Upper lobe of left lung (tissue), 6 donors: ENCODE measurements at regions not wholly inside any gene's neighbourhood (a gene's known extent, or its start where the extent isn't known, plus 50 kb on each side); places are given as distances from the start of the nearest gene placed in this dataset.

Experiments used
- ATAC-seq, 2 donors: fragments of 200-7000 bp; cut with Tn5 transposase; one replicate each; pipeline ENCODE4 v1.9.1; 2022; ENCODE audit warnings: mild to moderate bottlenecking in 2 of 2, moderate library complexity in 2 of 2; ENCODE audit not compliant: low FRiP score in 2 of 2
- DNase-seq, 2 donors: peaks; one replicate each; pipeline ENCODE4 v3.0.0-alpha.2; 2019 to 2020
- H3K27ac ChIP-seq, 4 donors: fragments of 200-600 bp; sonication (generic); one replicate each; pipeline ENCODE4 v1.5.1; 2016 to 2019
- H3K27me3 ChIP-seq, 4 donors: fragments of 200-600 bp; sonication (generic); one replicate each; pipeline ENCODE4 v1.5.1; 2017 to 2019
- H3K36me3 ChIP-seq, 4 donors: fragments of 200-600 bp; sonication (generic); one replicate each; pipeline ENCODE4 v1.5.1; 2016 to 2019
- H3K4me1 ChIP-seq, 4 donors: fragments of 200-600 bp; sonication (generic); one replicate each; pipeline ENCODE4 v1.5.1; 2018 to 2019
- H3K4me3 ChIP-seq, 4 donors: fragments of 200-600 bp; sonication (generic); one replicate each; pipeline ENCODE4 v1.5.1; 2017 to 2019; ENCODE audit warnings: mild to moderate bottlenecking in 2 of 4, moderate library complexity in 1 of 4
- H3K9me3 ChIP-seq, 4 donors: fragments of 200-600 bp; sonication (generic); one replicate each; pipeline ENCODE4 v1.5.1; 2018 to 2019
- CTCF ChIP-seq, 6 experiments: fragments of 450-650 bp in 4 of 6; fragments of 200-600 bp in 2 of 6; sonication (generic) in 2 of 6; IDR thresholded peaks; one replicate each; pipeline ENCODE4 v1.5.1; 2016 to 2019; ENCODE audit warnings: antibody characterized with exemption in 6 of 6
- EP300 ChIP-seq, 4 donors: sonication (generic); formaldehyde crosslinking; IDR thresholded peaks; one replicate each; pipeline ENCODE4 v1.5.1; 2017; ENCODE audit warnings: antibody characterized with exemption in 4 of 4, control low read depth in 2 of 4
- POLR2A ChIP-seq, 4 donors: fragments of 450-650 bp; IDR thresholded peaks; one replicate each; pipeline ENCODE4 v1.5.1; 2016 to 2017; ENCODE audit warnings: antibody characterized with exemption in 4 of 4, mild to moderate bottlenecking in 2 of 4
- POLR2AphosphoS5 ChIP-seq, 2 donors: sonication (generic); formaldehyde crosslinking; IDR thresholded peaks; one replicate each; pipeline ENCODE4 v1.5.1; 2017; ENCODE audit warnings: antibody characterized with exemption in 2 of 2
- whole genome bisulfite sequencing, 2 donors: methylation state at CpG; one replicate each; pipeline ENCODE4 v1.1.5; 2017 to 2018; 5-methylcytosine and 5-hydroxymethylcytosine counted together
- donor health status: DM: no; HTN: no; CAD: no; lungs with moderate emphysema.
- donor health status: DM: no; HTN: yes; CAD: no; lungs with severe emphysema.

GRCh38 chr6:115001731-115002350 lies 659.0 kb upstream of the HS3ST5 start:
- ATAC-seq (no peak), DNase-seq (no peak)
- no peak overlapping the region for H3K27ac ChIP-seq
- H3K4me1 ChIP-seq: no peaks in the 10 kb centered on the region
- WGBS, 2 donors: 88 to 92% methylated on average over 8 of the region's 8 CpGs
- no peak for TF ChIP-seq POLR2AphosphoS5 (IDR thresholded peaks at IDR 0.05)
- no peak for TF ChIP-seq POLR2A (IDR thresholded peaks at IDR 0.05)
- no peak for TF ChIP-seq CTCF (IDR thresholded peaks at IDR 0.05)
- TF ChIP-seq EP300 (IDR thresholded peaks at IDR 0.05): no peak
- no peaks in the 10 kb centered on the region for H3K9me3 ChIP-seq
- no peak overlapping the region for H3K4me3 ChIP-seq
- H3K27me3 ChIP-seq: no peaks in the 10 kb centered on the region
- no peaks in the 10 kb centered on the region for H3K36me3 ChIP-seq

GRCh38 chr6:115000736-115001135 lies 657.9 kb upstream of the HS3ST5 start:
- no peak overlapping the region for H3K27ac ChIP-seq
- H3K27me3 ChIP-seq: no peaks in the 10 kb centered on the region
- no peak for DNase-seq
- no peak for ATAC-seq
- no peaks in the 10 kb centered on the region for H3K9me3 ChIP-seq
- H3K4me3 ChIP-seq: no peak overlapping the region
- no peak for TF ChIP-seq POLR2A (IDR thresholded peaks at IDR 0.05)
- no peak for TF ChIP-seq POLR2AphosphoS5 (IDR thresholded peaks at IDR 0.05)
- no peak for TF ChIP-seq CTCF (IDR thresholded peaks at IDR 0.05)
- no peak for TF ChIP-seq EP300 (IDR thresholded peaks at IDR 0.05)
- 79 to 87% methylated on average over 4 of the region's 4 CpGs for WGBS, 2 donors
- no peaks in the 10 kb centered on the region for H3K36me3 ChIP-seq
- no peaks in the 10 kb centered on the region for H3K4me1 ChIP-seq

- Histone ChIP-seq H3K4me3 (no peak overlapping the region), H3K27ac (no peak overlapping the region), H3K4me1 (no peaks in the 10 kb centered on the region), H3K36me3 (no peaks in the 10 kb centered on the region), H3K27me3 (no peaks in the 10 kb centered on the region), H3K9me3 (no peaks in the 10 kb centered on the region)
- ATAC-seq (no peak), DNase-seq (no peak)
- TF ChIP-seq POLR2AphosphoS5 (IDR thresholded peaks at IDR 0.05) (no peak), POLR2A (IDR thresholded peaks at IDR 0.05) (no peak)
- WGBS, 2 donors: 80 to 90% methylated on average over 8 of the region's 8 CpGs
Measured at GRCh38 chr6:114998492-114998891, 655.7 kb upstream of the HS3ST5 start.

GRCh38 chr6:114997813-114998292 lies 655.0 kb upstream of the HS3ST5 start:
- Histone ChIP-seq H3K36me3 (no peaks in the 10 kb centered on the region), H3K4me1 (no peaks in the 10 kb centered on the region), H3K27me3 (no peaks in the 10 kb centered on the region), H3K9me3 (no peaks in the 10 kb centered on the region), H3K4me3 (no peak overlapping the region), H3K27ac (no peak overlapping the region)
- no peak for ATAC-seq
- 73 to 83% methylated on average over 4 of the region's 4 CpGs for WGBS, 2 donors
- DNase-seq: no peak
- TF ChIP-seq CTCF (IDR thresholded peaks at IDR 0.05) (no peak), EP300 (IDR thresholded peaks at IDR 0.05) (no peak), POLR2A (IDR thresholded peaks at IDR 0.05) (no peak), POLR2AphosphoS5 (IDR thresholded peaks at IDR 0.05) (no peak)

- ATAC-seq (no peak), DNase-seq (no peak)
- TF ChIP-seq EP300 (IDR thresholded peaks at IDR 0.05) (no peak), POLR2AphosphoS5 (IDR thresholded peaks at IDR 0.05) (no peak), CTCF (IDR thresholded peaks at IDR 0.05) (no peak), POLR2A (IDR thresholded peaks at IDR 0.05) (no peak)
- H3K4me3 ChIP-seq: no peak overlapping the region
- no peaks in the 10 kb centered on the region for H3K9me3 ChIP-seq
- no peaks in the 10 kb centered on the region for H3K4me1 ChIP-seq
- no peak overlapping the region for H3K27ac ChIP-seq
- H3K27me3 ChIP-seq: no peaks in the 10 kb centered on the region
- H3K36me3 ChIP-seq: no peaks in the 10 kb centered on the region
Measured at GRCh38 chr6:114995526-114995925, 652.7 kb upstream of the HS3ST5 start.
